ENCODE measurements at regions not wholly inside any gene's neighbourhood (a gene's known extent, or its start where the extent isn't known, plus 50 kb on each side); places are given as distances from the start of the nearest gene placed in this dataset.

DNA sequence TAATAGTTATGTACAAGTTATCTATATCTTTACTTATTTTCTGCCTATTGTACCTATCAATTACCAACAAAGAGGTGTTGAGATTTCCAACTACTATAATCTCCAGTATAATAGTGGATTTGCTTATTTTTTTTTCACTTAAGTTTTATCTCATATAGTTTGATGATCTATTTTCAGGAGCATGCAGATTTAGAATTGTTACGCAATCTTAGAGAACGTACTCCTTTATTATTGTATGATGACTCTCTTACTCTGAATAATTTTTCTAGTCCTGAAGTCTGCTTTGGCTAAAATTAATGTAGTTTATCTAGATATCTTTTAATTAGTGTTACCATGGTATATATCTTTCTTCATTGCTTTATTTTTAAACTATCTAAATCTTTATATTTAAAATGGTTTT, 205.2 kb downstream of the SCG2 start:
- DNase-seq (ENCODE audit: low spot score), result no peak

DNA sequence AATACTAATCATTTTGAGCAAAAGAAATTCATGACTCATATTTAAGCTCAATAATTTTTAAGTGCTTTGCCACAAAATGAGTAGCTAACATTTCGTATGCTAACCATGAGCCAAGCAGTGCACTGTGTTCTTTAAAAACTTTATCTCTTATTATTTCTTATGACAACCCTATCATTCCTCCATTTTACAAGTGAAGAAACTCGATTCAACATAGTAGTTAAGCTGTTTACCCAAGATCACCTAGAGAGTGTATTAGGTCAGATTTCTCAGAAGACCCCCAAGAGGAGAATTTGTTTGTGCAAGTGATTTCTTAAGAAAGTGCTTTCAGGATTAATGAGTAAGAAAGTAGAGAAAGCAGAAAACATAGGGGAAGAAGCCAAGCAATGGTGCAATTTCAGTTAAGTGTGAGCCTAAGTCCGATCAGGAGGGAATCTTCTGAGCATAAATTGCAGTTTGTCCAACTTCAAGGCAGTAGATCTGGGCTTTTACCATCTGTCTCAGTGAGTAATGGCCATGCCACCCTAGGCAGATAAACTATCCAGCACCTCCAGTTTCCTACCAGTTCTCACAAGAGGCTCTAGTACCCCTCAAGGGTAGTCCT, 202.7 kb downstream of the SCG2 start:
- DNase-seq (ENCODE audit: low spot score), result no peak

DNA sequence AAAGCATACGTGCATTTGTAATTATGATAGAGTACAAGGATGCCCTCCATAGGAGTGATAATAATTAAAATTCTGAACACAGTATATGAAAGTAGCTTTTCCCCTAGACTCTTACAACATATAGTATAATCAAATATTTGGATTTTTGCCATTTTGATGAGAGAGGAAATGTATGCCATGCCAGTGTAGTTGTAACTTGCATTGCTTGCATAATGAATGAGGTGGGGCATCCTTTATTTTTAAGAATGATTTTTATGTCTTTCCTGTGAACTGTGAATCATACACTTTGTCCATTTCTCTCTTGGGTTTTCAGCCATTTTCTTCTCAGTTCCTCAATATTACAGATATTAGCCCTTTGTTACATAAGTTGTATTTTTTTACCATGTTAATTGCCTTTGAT, 197.5 kb downstream of the SCG2 start:
- DNase-seq (ENCODE audit: low spot score), result no peak

DNA sequence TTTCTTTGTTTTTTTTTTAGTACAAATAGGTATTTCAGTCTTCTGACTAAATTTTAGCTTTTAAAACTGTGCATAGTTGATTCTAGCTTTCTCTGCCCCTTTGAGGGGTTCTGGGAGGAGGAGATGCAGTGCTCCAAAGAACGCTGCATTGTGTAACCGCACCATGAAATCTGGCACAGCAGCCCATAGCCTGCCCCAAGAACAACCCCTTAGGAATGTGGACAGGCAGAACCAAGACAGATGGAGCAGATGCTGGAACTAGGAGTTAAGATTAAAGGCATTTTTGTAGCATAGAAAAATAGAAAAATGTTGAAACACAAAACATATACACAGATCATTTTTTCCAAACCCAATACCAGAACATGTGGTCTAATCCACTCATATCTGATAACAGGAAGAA, 187.5 kb downstream of the SCG2 start:
- no peak for DNase-seq (ENCODE audit: low spot score)

DNA sequence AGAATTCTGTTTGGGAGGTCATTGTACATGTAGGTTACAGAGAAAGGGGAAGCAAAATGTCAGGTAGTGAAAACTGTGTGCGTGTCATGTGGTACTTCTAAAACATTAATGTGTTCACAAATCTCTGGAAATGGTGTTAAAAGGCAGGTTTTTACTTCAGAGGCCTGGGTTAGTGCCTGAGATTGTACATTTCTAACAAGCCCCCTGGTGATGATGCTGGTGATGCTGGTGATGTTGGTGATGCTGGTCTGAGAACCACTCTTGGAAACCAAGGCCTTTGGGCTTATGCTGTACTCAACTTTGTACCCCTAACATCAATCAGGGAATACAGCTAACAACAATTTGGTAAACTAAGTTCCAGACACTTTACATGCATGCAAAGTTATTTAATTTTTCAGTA, 187.1 kb downstream of the SCG2 start:
- no peak for DNase-seq (ENCODE audit: low spot score)

DNA sequence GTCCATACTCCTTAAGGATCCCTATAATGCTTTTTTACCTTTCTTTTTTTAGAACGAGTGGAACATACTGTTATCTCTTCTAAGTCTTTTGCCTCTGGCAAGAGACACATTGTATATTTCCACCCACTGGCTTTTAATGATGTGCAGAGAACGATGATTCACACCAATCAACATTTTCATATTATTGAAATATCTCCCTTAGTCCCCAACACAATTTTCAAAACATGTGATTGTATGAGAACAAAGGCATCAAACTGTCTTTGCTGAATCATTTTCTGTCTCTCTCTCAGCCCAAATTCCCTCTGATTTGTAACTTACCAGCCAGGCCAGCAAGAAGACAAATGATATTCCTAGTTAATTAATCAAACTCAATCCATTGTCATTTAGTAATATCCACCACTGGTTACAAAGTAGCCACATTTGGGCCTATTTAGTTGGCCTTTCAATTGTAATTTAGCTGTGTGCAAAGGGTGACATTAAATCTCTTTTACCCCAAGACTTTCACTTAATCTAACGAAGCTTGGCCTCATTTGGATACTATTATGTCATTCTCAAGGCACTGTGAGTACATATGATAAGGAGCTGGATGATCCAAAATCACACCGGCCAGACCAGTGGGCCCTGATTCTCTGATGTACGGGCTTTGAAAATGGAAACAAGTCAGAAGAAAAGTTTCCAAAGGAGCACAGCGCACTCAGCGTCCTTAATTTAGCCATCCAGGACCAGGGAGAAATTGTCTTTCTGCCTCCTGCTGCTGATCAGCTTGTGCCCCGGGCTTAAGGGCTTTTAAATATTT, 185.1 kb downstream of the SCG2 start:
- DNase-seq (ENCODE audit: low spot score), result no peak

DNA sequence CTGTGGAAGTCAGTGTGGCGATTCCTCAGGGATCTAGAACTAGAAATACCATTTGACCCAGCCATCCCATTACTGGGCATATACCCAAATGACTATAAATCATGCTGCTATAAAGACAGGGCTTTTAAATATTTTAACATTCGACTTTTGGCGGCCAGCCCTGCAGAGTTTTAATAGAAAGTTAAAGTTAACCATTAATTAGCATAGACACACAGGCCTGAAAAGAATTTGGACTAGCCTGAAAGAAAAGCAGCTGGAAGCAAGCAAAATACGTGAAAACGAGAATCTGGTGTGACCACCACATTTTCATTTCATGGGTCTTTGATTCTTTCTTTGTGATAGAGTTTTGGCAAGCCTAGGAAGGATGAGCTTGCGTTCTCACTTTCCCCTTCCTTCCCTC, 184.0 kb downstream of the SCG2 start:
- DNase-seq (ENCODE audit: low spot score), result no peak

DNA sequence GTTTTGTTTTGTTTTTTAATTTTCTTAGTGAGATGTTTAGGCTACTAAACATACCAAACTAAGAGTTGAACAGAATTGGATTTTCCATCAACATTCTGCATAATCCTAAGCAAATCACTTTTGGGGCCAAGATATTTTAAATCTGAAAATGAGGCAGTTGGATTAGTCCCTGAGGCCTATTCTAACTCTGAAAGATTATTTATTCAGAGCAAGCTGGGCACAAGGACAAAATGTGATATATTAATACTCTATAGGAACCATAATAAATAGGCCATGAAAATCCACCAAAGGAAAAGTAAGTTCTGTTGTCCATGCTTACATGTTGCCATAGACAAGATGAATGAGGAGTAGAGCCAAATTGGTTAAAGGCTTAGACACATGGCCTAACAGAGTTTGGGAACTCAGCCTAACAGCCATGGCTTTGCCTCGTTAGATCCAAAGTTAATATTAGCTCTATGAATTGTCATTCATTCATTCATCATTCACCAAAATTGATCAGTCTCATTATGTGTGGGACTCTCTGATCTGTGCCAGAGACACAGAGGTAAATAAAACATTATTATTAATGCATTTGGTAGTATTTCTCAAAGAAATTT, 183.5 kb downstream of the SCG2 start:
- DNase-seq (ENCODE audit: low spot score), result no peak

DNA sequence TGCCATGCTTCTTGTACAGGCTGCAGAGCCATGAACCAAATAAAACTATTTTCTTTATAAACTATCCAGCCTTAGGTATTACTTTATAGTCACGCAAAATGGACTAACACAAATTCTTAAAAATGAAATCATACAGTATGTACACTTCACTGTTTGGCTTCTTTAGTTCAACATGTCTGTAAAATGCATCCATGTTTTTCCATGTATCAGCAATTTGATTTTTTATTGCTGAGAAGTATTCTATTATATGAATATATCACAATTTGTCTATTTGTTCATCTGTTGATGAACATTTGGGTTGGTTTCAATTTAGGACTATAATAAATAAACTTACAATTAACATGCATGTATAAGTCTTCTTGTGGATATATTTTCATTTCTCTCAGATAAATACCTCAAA, 182.1 kb downstream of the SCG2 start:
- no peak for DNase-seq (ENCODE audit: low spot score)

DNA sequence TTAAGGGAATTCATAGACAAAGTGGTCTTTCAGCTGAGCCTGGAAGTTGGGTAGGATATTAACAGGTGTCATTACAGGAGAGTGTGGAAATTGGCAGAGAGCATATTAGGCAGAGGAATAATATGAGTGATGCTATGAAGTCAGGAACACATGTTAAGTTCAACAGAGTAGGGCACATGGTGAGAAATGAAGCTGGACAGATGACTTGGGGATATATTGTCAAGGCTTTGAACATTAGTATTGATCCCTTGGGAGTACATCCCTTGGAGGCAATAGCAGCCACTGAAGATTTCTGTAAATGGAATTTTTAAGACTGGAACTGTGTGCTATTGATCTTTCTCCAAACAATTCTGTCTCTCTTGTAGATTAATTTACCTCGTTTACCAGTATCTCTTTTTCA, 170.7 kb downstream of the SCG2 start:
- no peak for DNase-seq (ENCODE audit: low spot score)

DNA sequence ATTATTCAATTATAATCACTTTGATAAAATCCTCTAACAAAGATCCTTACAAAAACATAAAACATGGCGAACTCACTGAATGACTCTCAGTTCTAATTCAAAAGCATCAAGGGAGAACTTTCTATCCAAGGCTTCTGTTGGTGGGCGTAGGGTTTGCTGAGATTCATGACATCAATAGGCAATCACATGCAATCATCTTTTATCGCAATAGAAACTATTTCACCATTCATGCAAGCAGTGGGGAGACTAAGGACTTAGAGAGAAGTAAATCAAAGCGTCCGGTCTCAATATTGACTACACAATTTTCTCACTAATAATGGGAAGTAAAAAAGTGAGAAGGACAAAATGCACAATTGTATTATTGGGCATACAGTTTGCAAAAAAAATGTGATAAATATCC, 168.7 kb downstream of the SCG2 start:
- no peak for DNase-seq (ENCODE audit: low spot score)

DNA sequence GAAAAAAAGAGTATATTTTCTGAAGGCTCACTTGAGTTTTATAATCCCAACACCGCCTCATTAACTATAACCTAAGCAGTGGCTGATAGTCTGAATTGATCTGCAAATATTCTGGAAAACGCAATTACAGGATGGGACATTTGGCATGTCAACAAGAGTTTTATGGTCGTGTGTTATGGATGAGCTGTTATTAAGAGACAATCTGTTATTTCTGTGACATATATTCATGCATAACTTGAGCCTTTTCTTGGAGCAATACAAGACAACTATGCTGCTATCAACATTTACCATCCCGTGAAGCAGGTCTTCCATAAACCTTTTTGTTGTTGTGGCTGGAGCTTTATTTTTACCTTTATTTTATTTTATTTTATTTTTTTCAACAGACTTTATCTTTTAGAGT, 164.4 kb downstream of the SCG2 start:
- no peak for DNase-seq (ENCODE audit: low spot score)

DNA sequence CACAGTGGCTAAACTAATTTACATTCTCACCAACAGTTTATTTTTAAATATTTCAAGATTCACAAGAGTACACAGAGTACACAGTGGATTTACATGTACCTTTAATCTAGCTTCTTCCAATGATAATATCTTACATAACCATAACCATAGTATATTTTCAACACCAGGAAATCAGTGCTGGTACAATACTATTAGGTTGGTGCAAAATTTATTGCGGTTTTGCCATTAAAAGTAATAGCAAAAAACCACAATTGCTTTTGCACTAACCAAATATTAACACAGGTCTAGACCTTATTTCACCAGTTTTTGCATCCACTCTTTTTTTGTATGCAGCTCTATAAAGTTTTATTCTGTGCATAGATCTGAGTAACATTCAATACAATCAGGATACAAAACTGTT, 163.0 kb downstream of the SCG2 start:
- no peak for DNase-seq (ENCODE audit: low spot score)

DNA sequence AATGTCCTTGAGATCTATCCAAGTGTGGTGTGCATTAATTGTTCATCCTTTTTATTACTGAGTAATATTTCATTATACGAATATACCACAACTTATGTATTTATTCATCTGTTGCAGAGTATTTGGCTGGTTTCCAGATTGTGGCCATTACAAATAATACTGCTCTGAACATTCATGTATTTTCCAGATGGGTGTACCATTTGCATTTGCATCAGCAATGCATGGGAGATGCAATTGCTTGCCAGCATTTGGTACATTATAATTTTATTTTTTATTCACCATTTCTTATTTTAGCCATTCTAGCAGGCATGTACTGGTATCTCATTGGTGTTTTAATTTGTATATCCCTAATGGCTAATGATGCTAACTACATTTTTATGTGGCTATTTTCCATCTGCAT, 162.4 kb downstream of the SCG2 start:
- DNase-seq (ENCODE audit: low spot score), result no peak

DNA sequence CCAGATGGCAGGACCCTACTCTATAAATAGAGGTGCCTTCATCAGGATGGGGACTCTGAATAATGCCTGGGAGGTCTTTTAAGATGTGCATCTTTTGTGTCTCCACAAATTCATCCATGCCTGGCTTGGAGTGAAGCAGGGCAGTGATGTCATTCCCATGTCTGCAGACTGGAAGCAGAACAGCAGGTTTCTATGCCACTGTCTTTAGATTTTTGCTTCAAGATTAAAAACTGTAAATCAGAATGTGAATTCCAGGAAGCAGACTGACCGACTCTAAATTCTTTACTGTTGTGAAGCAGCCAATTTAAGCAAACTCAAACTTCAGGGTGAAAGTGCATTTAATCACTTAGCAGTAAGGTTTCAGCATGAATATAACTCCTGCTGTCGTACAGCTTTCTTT, 159.3 kb downstream of the SCG2 start:
- no peak for DNase-seq (ENCODE audit: low spot score)

DNA sequence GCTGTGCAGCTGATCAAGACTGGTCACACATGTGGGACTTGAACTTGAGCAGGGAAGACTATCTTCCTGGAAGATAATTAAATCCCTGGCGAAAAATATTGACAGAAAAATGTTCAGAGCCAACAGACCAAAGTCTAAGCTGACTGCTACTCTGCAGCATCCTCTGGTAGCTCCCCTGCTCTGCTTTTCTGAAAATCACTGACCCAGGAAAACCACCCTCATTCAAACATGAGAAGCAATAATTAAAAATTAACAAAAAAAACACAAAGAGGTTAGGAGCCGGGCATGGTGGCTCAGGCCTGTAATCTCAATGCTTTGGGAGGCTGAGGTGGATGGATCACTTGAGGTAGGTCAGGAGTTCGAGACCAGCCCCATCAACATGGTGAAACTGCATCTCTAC, 151.9 kb downstream of the SCG2 start:
- DNase-seq (ENCODE audit: low spot score), result no peak

DNA sequence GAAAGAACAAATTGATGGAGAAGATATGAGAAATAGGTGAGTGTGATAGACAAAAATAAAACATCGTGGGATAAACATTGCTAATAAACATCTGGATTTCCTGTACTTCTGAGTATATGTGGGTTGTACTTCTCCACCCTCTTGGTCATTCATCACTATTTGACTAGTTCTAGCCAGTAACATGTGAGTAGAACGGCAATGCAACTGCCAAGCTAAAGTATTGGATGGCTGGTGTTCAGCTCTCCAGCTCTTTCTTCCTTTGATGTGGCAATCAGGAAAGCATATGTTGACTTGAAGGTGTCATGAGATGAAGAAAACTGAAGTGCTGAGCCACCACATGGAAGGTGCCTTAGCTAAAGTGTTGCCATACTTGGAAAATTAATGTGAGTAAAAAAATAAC, 144.9 kb downstream of the SCG2 start:
- peak; percentile 17 for DNase-seq (ENCODE audit: low spot score)

DNA sequence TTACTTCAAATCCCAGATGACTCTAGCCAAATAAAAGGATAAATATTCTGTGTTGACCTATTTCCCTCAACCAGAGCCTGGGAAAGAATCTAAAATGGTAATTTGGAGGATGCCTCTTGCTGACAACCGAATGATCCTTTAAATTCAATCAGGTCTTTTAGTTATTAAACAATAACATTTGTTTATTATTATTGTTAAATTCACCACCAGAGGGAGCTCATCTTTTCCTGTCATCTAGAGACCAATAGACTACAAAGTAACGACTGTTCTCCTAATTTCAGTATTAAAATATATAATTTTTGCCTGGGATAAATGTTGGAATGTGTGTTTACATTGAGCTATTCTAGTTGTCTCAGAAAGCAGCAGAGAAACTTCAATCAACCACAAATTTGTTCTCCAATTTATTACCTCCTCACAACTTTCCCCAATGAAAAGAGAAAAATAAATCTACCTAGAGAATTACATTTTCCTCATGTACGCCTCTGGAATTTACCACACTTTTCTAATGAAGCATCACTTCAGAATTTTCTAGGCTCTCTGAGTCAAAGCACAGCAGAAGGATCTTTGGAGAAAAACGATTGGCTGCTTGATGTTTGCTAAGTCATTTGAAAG, 142.7 kb downstream of the SCG2 start:
- DNase-seq (ENCODE audit: low spot score), result peak; percentile 17

DNA sequence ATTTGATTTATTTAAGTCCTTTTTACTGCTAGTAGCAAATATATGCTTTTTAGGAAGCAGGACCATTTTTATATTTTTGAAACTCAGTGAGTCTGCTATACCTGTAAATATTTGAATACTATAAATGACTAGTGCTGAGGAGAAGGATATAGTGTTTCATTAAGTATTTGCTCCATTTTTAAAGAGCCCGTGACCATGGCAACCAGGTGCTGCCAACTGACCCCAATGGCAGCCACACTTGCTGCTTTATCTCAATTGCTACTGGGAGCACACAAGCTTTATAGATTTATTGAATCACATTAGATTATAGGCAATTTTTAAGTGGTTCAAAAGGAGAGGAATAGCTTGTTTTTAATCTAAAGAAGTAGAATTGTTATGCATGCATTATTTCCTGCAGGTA, 142.0 kb downstream of the SCG2 start:
- no peak for DNase-seq (ENCODE audit: low spot score)

DNA sequence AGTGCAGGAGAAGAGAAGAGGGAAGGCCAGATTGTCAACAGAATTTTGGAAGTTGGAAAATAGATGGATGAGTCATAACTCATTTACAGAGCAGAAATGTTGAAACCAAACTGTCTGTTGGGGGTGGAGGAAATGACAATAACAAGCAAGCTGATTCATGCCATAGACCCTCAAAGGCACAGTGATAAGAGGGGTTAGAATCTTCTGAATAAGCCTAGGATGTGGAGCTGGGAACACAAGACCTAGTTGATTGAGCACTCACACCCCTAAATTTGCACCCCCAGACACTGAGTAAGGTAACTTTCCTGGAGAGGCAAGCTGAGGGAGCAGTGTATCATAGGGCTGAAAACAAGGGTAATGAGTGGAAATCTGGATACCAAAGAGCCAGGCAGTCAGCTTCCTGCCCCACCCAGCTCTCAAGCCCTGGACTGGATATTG, 141.4 kb downstream of the SCG2 start:
- peak; percentile 5 for DNase-seq (ENCODE audit: low spot score)

DNA sequence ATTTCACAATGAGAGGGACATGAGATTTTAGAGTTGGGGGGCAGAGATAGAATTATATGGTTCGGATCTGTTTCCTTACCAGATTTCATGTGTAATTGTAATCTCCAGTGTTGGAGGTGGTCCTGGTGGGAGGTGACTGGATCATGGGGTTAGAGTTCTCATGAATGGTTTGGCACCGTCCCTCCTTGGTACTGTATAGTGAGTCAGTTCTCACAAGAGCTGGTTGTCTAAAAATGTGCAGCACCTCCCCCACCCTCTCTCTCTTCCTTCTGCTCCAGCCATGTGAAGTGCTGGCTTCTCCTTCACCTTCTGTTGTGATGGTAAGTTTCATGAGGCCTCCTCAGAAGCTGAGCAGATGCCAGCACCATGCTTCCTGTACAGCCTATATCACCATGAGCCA, 138.1 kb downstream of the SCG2 start:
- DNase-seq (ENCODE audit: low spot score), result no peak

DNA sequence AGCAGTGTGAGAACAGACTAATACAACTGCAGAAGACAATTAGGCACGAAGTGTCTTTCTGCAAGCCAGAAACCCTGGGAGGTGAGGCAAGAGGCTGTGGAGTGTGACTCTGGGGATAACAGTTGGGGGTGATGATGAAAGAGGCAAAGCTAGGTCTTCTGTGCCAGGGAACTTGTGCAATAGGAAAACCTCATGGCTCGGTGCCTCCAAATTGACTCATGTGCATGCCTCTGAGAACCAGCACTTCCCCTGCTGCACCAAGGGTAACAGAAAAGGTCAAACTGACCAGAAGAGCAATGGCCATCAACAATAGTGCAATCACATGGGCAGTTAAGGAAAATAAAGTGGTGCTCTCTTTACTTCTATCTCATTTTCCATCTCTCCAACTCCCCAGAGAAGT, 136.4 kb downstream of the SCG2 start:
- no peak for DNase-seq (ENCODE audit: low spot score)

DNA sequence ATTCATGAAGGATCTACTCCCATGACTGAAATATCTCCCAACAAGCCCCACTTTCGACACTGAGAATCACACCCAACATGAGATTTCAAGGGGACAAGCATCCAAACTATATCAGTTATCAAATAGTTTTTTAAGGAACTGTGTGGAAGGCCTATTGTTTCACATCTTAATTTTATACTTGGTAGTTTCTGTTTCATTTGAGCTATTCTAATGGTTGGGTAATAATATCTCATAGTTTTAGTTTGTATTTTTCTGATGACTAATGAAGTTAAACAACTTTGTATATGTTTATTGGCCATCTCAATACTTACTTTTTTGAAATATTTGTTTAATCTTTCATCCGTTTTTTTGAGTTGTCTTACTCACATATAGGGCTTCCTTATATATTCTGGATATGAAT, 135.0 kb downstream of the SCG2 start:
- DNase-seq (ENCODE audit: low spot score), result no peak
